ENCODE measurements at regions not wholly inside any gene's neighbourhood (a gene's known extent, or its start where the extent isn't known, plus 50 kb on each side); places are given as distances from the start of the nearest gene placed in this dataset.

DNA sequence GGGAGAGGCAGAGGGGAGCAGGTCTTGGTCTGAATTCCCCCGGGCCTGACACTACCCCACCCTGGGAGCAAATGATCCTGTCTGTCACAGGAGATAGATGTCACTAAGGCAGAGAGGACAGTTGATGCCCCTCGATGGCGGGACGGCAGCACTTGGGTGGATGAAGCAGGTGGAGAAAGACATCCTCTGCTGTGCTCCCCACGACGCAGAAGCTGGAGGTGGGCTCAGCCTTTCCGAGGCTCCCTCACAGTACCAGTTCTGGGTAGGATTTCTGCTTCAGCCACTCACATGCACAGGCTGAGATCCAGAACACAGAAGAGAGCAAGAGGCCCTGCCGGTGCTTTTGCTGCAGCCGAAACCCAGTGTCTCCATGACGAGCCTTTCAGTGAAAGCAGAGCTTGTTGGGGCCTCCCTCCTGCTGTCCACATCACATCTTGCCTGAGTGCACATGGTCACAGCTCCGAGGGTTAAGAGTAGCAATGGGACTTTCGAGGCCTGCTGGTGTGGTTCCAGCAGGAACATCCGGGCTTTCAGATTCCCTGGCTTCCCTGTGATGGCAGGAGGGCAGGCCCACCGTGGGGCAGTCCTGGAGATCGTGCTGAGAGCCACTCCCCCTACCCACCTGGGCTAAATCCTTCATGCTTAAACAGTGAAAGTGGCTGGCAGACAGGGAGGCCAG is 107.3 kb upstream of the PRR20G start:
- Mint-ChIP-seq H3K9me3 (no peaks in the 10 kb centered on the region), H3K4me1 (no peaks in the 10 kb centered on the region), H3K27ac (no peak overlapping the region), H3K36me3 (ENCODE audit: low read depth) (no peaks in the 10 kb centered on the region), H3K4me3 (no peak overlapping the region), H3K27me3 (peaks cover 6% of the 10 kb centered on the region)
- TF ChIP-seq, protein P1, sequence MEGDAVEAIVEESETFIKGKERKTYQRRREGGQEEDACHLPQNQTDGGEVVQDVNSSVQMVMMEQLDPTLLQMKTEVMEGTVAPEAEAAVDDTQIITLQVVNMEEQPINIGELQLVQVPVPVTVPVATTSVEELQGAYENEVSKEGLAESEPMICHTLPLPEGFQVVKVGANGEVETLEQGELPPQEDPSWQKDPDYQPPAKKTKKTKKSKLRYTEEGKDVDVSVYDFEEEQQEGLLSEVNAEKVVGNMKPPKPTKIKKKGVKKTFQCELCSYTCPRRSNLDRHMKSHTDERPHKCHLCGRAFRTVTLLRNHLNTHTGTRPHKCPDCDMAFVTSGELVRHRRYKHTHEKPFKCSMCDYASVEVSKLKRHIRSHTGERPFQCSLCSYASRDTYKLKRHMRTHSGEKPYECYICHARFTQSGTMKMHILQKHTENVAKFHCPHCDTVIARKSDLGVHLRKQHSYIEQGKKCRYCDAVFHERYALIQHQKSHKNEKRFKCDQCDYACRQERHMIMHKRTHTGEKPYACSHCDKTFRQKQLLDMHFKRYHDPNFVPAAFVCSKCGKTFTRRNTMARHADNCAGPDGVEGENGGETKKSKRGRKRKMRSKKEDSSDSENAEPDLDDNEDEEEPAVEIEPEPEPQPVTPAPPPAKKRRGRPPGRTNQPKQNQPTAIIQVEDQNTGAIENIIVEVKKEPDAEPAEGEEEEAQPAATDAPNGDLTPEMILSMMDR (IDR thresholded peaks at IDR 0.05) = no peak
- intact Hi-C loops (cut with micrococcal nuclease) = no loop called here
- ChIA-PET CTCF (no interaction called here), POLR2A (no interaction called here)
- DNase-seq (no peak), ATAC-seq (ENCODE audit: low read depth) (no peak)

DNA sequence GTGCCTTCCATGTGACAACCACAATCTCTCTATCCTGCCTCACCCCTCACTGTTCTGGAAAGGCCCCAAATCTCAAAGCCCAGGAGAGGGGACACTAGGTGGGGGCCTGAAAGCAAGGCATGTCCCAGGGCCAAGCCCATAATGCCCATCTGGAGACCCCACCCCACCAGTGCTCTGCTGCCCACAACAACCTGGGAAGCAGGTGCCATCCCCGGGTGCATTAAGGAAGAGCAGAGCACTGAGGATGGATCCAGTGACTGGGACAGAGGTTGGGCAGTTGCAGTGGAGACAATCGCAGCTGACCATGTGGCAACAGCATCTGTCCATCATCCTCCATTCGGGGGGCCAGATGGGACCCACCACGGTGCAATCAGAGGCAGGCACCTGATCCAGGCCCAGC is 106.2 kb upstream of the PRR20G start:
- Mint-ChIP-seq H3K27me3 (peaks cover 9% of the 10 kb centered on the region), H3K27ac (no peak overlapping the region), H3K9me3 (no peaks in the 10 kb centered on the region), H3K4me1 (no peaks in the 10 kb centered on the region), H3K4me3 (no peak overlapping the region), H3K36me3 (ENCODE audit: low read depth) (no peaks in the 10 kb centered on the region)
- intact Hi-C loops (cut with micrococcal nuclease) = no loop called here
- ChIA-PET POLR2A (no interaction called here), CTCF (no interaction called here)
- no peak for DNase-seq
- TF ChIP-seq, protein P1 (IDR thresholded peaks at IDR 0.05) = no peak
- no peak for ATAC-seq (ENCODE audit: low read depth)

DNA sequence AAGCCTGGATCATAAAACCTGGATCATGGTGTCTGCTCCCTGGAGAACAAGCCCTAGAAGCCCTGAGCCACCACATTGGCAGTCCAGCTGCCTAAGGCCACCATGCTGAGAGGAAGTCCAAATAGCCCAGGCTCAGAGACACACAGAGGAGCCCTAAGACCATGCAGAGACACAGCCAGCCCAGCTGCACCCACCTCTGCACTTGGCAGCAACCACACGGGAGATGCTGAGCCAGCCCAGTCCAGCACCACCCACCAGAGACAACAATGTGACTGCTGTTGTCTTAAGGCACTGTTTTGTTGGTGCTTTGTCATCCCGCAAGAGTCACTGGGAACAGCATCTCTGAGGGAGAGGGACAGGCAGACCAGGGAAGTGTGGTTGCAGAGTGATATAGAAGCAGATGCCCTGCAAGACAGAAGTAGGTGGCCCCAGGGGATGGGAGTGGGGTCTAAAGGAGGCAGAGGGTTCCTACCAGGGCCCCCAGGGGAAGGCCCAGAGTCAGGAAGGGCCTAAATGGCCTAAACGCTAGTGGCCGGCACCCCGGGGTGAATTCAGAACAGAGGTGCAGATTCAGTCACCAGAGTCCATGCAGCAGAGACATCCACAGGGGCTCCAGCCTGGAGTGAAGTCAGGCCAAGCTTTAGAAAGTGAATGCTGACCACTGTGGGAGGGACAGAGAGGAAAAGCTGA is 105.4 kb upstream of the PRR20G start:
- Mint-ChIP-seq H3K36me3 (ENCODE audit: low read depth) (no peaks in the 10 kb centered on the region), H3K9me3 (no peaks in the 10 kb centered on the region), H3K27ac (no peak overlapping the region), H3K27me3 (peaks cover 9% of the 10 kb centered on the region), H3K4me3 (no peak overlapping the region), H3K4me1 (no peaks in the 10 kb centered on the region)
- ATAC-seq (ENCODE audit: low read depth) (no peak), DNase-seq (no peak)
- intact Hi-C loops (cut with micrococcal nuclease) = no loop called here
- TF ChIP-seq, protein P1 (IDR thresholded peaks at IDR 0.05) = no peak
- ChIA-PET POLR2A (no interaction called here), CTCF (no interaction called here)

DNA sequence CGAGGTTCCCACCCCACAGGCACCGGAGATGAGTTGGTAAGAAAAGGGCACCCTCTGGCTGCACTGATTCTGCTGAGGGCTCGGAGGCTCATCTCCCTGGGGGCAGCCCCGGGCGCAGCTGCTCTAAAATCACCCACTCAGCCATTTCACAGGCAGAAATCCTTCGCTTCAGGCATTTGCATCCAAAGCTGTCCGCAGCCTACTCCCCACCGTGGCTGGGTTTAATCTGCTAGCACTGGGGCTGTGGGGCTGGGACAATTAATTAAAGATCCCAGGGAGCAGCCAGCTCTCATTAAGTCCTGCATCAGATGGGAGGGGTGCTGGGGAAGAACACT is 104.3 kb upstream of the PRR20G start:
- TF ChIP-seq, protein P1 (IDR thresholded peaks at IDR 0.05) = no peak
- H3K27ac Mint-ChIP-seq = no peak overlapping the region
- no peaks in the 10 kb centered on the region for H3K36me3 Mint-ChIP-seq (ENCODE audit: low read depth)
- H3K9me3 Mint-ChIP-seq = no peaks in the 10 kb centered on the region
- H3K27me3 Mint-ChIP-seq = peaks cover 13% of the 10 kb centered on the region
- POLR2A ChIA-PET = no interaction called here
- CTCF ChIA-PET = no interaction called here
- DNase-seq = no peak
- no peak overlapping the region for H3K4me3 Mint-ChIP-seq
- no peak for ATAC-seq (ENCODE audit: low read depth)
- intact Hi-C loops (cut with micrococcal nuclease) = no loop called here
- no peaks in the 10 kb centered on the region for H3K4me1 Mint-ChIP-seq

DNA sequence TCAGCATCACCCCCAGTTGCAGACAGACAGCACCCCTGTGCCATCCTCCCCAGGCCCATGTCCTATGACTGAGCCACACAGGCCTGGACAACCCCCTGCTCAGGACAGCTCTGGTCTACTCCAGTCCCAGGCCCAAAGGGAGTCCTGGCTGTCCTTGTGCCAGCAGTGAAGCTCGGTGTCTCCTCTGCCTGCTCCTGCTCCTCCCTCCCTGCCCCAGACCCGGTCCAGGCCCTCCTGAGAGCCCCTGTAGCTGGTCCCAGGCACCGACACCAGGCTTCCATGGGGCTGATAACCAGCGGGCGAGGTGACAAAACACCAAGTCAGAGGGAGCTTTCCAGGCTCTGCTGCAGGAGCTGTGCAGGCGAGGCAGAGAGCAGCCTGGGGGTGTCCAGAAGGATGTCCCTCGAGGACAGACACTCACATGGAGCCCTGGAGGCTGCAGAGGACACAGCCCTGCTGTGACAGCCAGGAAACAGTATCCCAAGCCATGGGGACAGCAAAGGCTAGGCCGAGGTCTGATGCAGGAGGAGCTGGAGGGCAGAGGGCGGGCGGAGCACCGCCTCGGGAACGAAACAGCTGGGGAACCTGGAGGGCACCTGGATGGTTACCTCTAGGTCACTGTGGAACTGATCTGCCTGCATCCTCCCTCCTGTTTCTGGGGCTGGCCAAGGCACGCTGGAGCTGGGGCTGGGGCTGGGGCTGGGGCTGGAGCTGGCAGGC is 103.8 kb upstream of the PRR20G start:
- no peak for ATAC-seq (ENCODE audit: low read depth)
- no peak for DNase-seq
- TF ChIP-seq, protein P1 (IDR thresholded peaks at IDR 0.05) = no peak
- POLR2A ChIA-PET = no interaction called here
- intact Hi-C loops (cut with micrococcal nuclease) = no loop called here
- peaks cover 13% of the 10 kb centered on the region for H3K27me3 Mint-ChIP-seq
- no peaks in the 10 kb centered on the region for H3K36me3 Mint-ChIP-seq (ENCODE audit: low read depth)
- H3K4me1 Mint-ChIP-seq = no peaks in the 10 kb centered on the region
- no peaks in the 10 kb centered on the region for H3K9me3 Mint-ChIP-seq
- no peak overlapping the region for H3K4me3 Mint-ChIP-seq
- CTCF ChIA-PET = no interaction called here
- no peak overlapping the region for H3K27ac Mint-ChIP-seq

Measured in activated B cell treated with CpG ODN at 0.5 μM for 24 hours (primary cell).